Neural crest cell (in vitro differentiated cells): ENCODE measurements at regions not wholly inside any gene's neighbourhood (a gene's known extent, or its start where the extent isn't known, plus 50 kb on each side); places are given as distances from the start of the nearest gene placed in this dataset.

Source experiments
- DNase-seq: peaks from one replicate; pipeline ENCODE4 v3.0.0; 2021; ENCODE audit warnings: low read depth, mixed read lengths, low spot score
- H3K27ac Mint-ChIP-seq: one replicate; pipeline ENCODE4 v1.8.0; 2021; ENCODE audit warnings: mild to moderate bottlenecking, mixed read lengths; ENCODE audit not compliant: unreplicated experiment
- H3K27me3 Mint-ChIP-seq: 2 replicates; pipeline ENCODE4 v1.8.0; 2021; ENCODE audit warnings: low read depth, mild to moderate bottlenecking, mixed read lengths
- H3K36me3 Mint-ChIP-seq: 2 replicates; pipeline ENCODE4 v1.8.0; 2021; ENCODE audit warnings: low read depth, mild to moderate bottlenecking, mixed read lengths
- H3K4me1 Mint-ChIP-seq: 2 replicates; pipeline ENCODE4 v1.8.0; 2021; ENCODE audit warnings: mixed read lengths
- H3K4me3 Mint-ChIP-seq: one replicate; pipeline ENCODE4 v1.8.0; 2021; ENCODE audit warnings: mild to moderate bottlenecking, mixed read lengths
- H3K9me3 Mint-ChIP-seq: 2 replicates; pipeline ENCODE4 v1.8.0; 2021; ENCODE audit warnings: mixed read lengths
- TF ChIP-seq, protein P1 (sequence below): fragments of 200-600 bp; sonication (generic); conservative IDR thresholded peaks from 2 replicates; pipeline ENCODE4 v1.5.0; 2021; ENCODE audit warnings: antibody characterized with exemption, mild to moderate bottlenecking

DNA sequence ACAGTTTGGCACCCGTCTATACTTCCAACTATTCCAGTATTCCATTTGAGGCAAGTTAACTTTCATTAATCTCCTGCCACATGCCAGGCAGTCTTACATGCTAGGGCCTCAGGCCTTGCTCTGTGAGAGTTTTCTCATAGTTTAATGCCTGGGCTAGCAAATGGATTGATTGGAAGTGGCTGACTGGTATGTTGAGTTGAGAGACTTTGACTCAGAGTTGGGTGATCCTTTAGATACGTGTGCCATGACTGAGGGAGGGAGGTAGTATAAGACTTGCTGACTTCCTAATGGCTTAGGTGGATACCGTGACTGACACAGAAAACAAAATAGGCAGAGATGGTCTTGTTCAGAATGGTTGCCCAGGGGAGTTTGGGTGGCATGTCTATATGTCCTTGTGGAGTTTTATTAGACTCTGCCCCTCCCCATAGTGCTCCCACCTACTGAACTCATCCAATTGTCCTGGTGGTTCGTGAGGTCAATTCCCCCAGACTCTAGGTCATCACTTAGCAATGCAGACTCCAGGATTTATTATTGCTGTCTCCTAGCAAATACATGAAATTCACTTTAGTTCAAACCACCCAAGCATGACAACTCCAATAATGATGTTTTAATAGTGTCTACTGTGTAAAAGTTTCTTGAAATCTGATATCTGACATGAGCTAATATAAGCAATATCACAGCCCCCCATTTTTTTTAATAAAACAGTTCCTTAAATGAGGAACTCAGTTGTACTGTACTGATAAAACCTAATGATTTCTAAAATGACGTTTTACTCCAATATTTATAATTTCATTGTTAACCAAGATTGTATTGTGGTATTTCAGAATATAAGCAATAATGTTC lies 413.9 kb upstream of the MDFIC2 start:
- Mint-ChIP-seq H3K9me3 (peaks cover 8% of the 10 kb centered on the region), H3K4me3 (no peak overlapping the region), H3K36me3 (no peaks in the 10 kb centered on the region), H3K27me3 (no peaks in the 10 kb centered on the region), H3K4me1 (no peaks in the 10 kb centered on the region), H3K27ac (no peak overlapping the region)
- no peak for DNase-seq
- TF ChIP-seq, protein P1, sequence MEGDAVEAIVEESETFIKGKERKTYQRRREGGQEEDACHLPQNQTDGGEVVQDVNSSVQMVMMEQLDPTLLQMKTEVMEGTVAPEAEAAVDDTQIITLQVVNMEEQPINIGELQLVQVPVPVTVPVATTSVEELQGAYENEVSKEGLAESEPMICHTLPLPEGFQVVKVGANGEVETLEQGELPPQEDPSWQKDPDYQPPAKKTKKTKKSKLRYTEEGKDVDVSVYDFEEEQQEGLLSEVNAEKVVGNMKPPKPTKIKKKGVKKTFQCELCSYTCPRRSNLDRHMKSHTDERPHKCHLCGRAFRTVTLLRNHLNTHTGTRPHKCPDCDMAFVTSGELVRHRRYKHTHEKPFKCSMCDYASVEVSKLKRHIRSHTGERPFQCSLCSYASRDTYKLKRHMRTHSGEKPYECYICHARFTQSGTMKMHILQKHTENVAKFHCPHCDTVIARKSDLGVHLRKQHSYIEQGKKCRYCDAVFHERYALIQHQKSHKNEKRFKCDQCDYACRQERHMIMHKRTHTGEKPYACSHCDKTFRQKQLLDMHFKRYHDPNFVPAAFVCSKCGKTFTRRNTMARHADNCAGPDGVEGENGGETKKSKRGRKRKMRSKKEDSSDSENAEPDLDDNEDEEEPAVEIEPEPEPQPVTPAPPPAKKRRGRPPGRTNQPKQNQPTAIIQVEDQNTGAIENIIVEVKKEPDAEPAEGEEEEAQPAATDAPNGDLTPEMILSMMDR = no peak

DNA sequence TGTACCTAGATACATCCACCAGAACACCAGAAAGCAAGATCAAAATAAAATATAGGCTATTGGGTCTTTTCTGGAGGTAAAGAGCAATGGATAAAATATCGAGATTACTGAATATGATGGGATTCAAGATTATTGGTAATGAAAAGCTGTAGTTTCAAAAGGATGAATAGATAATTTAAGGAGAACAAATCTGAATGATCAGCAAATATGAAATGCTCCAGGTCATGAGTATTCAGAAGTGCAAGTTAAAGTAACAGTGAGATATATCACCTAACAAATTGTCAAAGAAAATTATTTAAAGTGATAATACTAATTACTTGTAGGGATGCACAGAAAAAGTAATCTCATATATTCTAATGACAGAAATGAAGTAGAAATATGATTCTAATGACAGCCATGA lies 409.6 kb upstream of the MDFIC2 start:
- no peaks in the 10 kb centered on the region for H3K4me1 Mint-ChIP-seq
- peaks cover 8% of the 10 kb centered on the region for H3K9me3 Mint-ChIP-seq
- H3K27ac Mint-ChIP-seq = no peak overlapping the region
- no peaks in the 10 kb centered on the region for H3K27me3 Mint-ChIP-seq
- no peaks in the 10 kb centered on the region for H3K36me3 Mint-ChIP-seq
- TF ChIP-seq, protein P1 = no peak
- H3K4me3 Mint-ChIP-seq = no peak overlapping the region
- DNase-seq = no peak

DNA sequence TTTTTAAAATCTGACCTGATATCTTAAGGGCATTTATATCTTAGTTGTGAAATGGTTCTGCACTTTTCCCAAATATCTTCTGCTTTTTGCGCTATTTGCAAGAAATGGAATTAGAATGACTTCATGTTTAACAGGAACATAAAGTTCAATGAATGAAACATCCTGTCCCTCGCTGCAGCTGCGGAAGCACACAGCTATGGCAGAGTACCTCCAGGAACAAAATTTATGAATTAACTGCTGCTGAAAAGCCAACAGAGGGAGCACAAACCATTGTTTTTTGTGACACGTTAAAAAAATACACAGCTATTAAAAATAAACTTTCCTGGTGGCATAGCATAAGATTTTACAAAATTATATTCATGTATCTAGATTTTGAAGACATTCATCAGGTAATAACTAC lies 404.4 kb upstream of the MDFIC2 start:
- Mint-ChIP-seq H3K27me3 (no peaks in the 10 kb centered on the region), H3K36me3 (peaks cover 8% of the 10 kb centered on the region), H3K4me3 (no peak overlapping the region), H3K4me1 (no peaks in the 10 kb centered on the region), H3K27ac (no peak overlapping the region), H3K9me3 (peaks cover 9% of the 10 kb centered on the region)
- no peak for DNase-seq
- TF ChIP-seq, protein P1 = peak; percentile 45

DNA sequence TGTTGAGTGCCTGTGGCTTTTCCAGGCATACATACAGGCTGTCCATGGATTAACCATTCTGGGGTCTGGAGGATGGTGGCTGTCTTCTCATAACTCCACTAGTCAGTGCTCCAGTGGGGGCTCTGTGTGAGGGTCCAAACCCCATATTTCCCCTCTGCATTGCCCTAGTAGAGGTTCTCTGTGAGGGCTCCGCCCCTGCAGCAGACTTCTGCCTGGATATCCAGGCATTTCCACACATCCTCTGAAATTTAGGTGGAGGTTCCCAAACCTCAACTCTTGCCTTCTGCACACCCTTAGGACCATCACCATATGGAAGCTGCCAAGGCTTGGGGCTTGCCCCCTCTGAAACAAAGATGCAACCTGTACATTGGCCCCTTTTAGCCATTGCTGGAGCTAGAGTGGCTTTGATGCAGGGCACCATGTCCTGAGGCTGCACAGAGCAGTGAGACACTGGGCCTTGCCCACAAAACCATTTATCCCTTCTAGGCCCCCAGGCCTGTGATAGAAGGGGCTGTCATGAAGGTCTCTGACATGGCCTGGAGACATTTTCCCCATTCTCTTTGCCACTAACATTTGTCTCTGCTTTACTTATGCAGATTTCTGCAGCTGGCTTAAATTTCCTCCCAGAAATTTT lies 400.1 kb upstream of the MDFIC2 start:
- Mint-ChIP-seq H3K9me3 (peaks cover 13% of the 10 kb centered on the region), H3K36me3 (peaks cover 8% of the 10 kb centered on the region), H3K4me3 (no peak overlapping the region), H3K27ac (no peak overlapping the region), H3K4me1 (no peaks in the 10 kb centered on the region), H3K27me3 (no peaks in the 10 kb centered on the region)
- TF ChIP-seq, protein P1 = no peak
- DNase-seq = no peak

DNA sequence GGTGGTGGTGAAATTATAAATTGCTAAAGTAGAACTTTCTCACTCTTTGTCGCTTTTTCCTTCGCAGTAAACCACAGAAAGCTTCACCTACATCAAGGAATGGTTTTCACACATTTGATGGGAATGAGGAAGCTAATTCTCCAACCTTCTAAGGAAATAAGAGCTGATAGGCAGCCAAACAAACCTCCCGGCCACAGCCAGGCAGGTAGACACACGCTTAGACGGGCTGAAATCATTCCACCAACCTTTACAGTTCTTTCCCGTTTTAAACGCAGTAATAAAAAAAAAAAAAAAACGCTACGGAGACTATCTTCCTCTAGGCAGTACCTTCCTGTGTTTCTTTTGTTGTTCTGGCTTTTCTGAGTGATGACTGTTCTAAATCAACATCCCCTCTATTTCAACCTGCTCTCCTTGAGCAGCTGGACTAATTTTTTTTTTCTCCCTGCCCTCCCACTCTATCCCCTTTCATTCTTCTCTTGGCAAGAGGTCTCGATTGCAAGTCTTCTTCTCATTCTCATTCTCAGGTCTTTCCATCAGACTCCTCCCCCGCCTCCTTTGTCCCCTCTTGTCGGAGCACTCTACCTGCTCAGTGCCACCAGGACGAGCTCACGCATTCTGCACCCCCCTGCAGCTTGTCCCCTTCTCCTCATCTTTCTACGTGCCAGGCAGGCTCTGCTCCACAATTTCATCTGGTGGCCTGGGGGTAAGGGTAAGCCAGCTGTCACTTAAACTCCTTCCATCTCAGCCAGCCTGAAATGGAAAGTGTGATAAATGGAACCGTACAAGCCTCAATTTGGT lies 391.1 kb upstream of the MDFIC2 start:
- DNase-seq = no peak
- Mint-ChIP-seq H3K27ac (no peak overlapping the region), H3K27me3 (no peaks in the 10 kb centered on the region), H3K4me1 (no peaks in the 10 kb centered on the region), H3K9me3 (no peaks in the 10 kb centered on the region), H3K4me3 (no peak overlapping the region), H3K36me3 (no peaks in the 10 kb centered on the region)
- TF ChIP-seq, protein P1 = no peak
